ENCODE measurements at regions not wholly inside any gene's neighbourhood (a gene's known extent, or its start where the extent isn't known, plus 50 kb on each side); places are given as distances from the start of the nearest gene placed in this dataset.

- TF ChIP-seq, protein P1, sequence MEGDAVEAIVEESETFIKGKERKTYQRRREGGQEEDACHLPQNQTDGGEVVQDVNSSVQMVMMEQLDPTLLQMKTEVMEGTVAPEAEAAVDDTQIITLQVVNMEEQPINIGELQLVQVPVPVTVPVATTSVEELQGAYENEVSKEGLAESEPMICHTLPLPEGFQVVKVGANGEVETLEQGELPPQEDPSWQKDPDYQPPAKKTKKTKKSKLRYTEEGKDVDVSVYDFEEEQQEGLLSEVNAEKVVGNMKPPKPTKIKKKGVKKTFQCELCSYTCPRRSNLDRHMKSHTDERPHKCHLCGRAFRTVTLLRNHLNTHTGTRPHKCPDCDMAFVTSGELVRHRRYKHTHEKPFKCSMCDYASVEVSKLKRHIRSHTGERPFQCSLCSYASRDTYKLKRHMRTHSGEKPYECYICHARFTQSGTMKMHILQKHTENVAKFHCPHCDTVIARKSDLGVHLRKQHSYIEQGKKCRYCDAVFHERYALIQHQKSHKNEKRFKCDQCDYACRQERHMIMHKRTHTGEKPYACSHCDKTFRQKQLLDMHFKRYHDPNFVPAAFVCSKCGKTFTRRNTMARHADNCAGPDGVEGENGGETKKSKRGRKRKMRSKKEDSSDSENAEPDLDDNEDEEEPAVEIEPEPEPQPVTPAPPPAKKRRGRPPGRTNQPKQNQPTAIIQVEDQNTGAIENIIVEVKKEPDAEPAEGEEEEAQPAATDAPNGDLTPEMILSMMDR (IDR thresholded peaks at IDR 0.05), result no peak
- no peak for TF ChIP-seq POLR2AphosphoS5 (IDR thresholded peaks at IDR 0.05)
These were observed 122.2 kb upstream of the OSR1 start for GRCh38 chr2:19480673-19481072.
